Ishikawa (cell line): ENCODE measurements at regions not wholly inside any gene's neighbourhood (a gene's known extent, or its start where the extent isn't known, plus 50 kb on each side); places are given as distances from the start of the nearest gene placed in this dataset.

ENCODE experiments used
- CEBPB ChIP-seq: IDR thresholded peaks from 2 replicates; pipeline ENCODE4 v1.6.1; 2012
- CREB1 ChIP-seq: IDR thresholded peaks from 2 replicates; pipeline ENCODE4 v1.6.1; 2012; ENCODE audit warnings: low read depth
- EGR1 ChIP-seq: IDR thresholded peaks from 2 replicates; pipeline ENCODE4 v1.6.1; 2012
- EP300 ChIP-seq: IDR thresholded peaks from 2 replicates; pipeline ENCODE4 v1.6.1; 2012; ENCODE audit warnings: borderline replicate concordance
- FOXM1 ChIP-seq: IDR thresholded peaks from 2 replicates; pipeline ENCODE4 v1.6.1; 2012; ENCODE audit warnings: low read depth, borderline replicate concordance
- NFIC ChIP-seq: IDR thresholded peaks from 2 replicates; pipeline ENCODE4 v1.6.1; 2012
- RAD21 ChIP-seq: IDR thresholded peaks from 2 replicates; pipeline ENCODE4 v1.6.1; 2012; ENCODE audit warnings: low read depth
- TAF1 ChIP-seq: IDR thresholded peaks from 2 replicates; pipeline ENCODE4 v1.6.1; 2012; ENCODE audit warnings: low read depth, mild to moderate bottlenecking
- TCF12 ChIP-seq: IDR thresholded peaks from 2 replicates; pipeline ENCODE4 v1.6.1; 2012; ENCODE audit warnings: low read depth
- TEAD4 ChIP-seq: IDR thresholded peaks from 2 replicates; pipeline ENCODE4 v1.6.1; 2012
- YY1 ChIP-seq: IDR thresholded peaks from 2 replicates; pipeline ENCODE4 v1.6.1; 2012; ENCODE audit warnings: low read depth
- ZBTB7A ChIP-seq: IDR thresholded peaks from 2 replicates; pipeline ENCODE4 v1.6.1; 2012; ENCODE audit warnings: low read depth
- TF ChIP-seq, protein P1 (sequence below): IDR thresholded peaks from 2 replicates; pipeline ENCODE4 v1.6.1; 2012; ENCODE audit warnings: low read depth, mild to moderate bottlenecking
- TF ChIP-seq, protein P2 (sequence below): IDR thresholded peaks from 2 replicates; pipeline ENCODE4 v1.6.1; 2012
- TF ChIP-seq, protein P3 (sequence below): IDR thresholded peaks from 2 replicates; pipeline ENCODE4 v1.6.1; 2012

DNA sequence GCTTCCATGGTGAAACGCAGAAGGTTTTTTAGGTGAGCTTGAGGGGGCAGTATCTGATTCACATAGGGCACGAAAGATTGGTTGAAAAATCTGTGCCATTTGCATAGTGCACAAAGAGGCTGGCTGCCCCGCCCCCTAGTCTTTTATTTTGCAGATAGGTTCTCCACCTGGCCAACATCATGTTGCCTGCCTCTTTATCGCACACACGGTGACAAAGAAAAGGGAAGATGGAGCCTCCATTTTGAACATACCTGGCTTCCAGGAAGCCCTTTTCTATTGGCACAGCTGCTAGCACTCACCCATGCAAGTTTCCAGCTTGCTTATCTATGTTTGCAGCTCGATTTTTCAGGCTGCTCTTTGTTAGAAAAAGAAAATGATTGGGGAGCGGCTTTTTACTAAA lies 316.2 kb upstream of the KLHL1 start:
- no peak for TF ChIP-seq TAF1
- TF ChIP-seq EGR1: no peak
- TF ChIP-seq YY1: no peak
- TF ChIP-seq, protein P1, sequence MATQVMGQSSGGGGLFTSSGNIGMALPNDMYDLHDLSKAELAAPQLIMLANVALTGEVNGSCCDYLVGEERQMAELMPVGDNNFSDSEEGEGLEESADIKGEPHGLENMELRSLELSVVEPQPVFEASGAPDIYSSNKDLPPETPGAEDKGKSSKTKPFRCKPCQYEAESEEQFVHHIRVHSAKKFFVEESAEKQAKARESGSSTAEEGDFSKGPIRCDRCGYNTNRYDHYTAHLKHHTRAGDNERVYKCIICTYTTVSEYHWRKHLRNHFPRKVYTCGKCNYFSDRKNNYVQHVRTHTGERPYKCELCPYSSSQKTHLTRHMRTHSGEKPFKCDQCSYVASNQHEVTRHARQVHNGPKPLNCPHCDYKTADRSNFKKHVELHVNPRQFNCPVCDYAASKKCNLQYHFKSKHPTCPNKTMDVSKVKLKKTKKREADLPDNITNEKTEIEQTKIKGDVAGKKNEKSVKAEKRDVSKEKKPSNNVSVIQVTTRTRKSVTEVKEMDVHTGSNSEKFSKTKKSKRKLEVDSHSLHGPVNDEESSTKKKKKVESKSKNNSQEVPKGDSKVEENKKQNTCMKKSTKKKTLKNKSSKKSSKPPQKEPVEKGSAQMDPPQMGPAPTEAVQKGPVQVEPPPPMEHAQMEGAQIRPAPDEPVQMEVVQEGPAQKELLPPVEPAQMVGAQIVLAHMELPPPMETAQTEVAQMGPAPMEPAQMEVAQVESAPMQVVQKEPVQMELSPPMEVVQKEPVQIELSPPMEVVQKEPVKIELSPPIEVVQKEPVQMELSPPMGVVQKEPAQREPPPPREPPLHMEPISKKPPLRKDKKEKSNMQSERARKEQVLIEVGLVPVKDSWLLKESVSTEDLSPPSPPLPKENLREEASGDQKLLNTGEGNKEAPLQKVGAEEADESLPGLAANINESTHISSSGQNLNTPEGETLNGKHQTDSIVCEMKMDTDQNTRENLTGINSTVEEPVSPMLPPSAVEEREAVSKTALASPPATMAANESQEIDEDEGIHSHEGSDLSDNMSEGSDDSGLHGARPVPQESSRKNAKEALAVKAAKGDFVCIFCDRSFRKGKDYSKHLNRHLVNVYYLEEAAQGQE: no peak
- no peak for TF ChIP-seq EP300
- no peak for TF ChIP-seq ZBTB7A
- no peak for TF ChIP-seq RAD21
- TF ChIP-seq, protein P2, sequence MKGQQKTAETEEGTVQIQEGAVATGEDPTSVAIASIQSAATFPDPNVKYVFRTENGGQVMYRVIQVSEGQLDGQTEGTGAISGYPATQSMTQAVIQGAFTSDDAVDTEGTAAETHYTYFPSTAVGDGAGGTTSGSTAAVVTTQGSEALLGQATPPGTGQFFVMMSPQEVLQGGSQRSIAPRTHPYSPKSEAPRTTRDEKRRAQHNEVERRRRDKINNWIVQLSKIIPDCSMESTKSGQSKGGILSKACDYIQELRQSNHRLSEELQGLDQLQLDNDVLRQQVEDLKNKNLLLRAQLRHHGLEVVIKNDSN: no peak
- TF ChIP-seq TEAD4: no peak

DNA sequence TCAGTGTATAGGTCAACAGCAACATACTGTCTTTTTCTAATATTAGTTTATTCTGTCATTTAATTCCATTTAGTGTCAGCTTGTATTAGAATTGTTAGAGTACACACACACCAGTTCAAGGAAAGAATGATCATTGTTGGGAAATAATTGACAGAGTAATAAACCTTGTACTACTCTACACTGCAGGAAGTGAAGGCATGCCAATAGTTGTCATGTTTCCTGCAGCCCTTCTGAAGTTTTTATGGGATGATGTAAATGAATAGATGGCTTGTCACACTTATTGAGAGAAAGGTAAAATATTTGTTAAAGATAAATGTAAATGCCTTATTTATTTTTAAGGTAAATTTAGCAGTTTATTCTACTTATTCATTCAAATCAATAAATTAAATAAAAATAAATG lies 306.9 kb upstream of the KLHL1 start:
- TF ChIP-seq EGR1: no peak
- no peak for TF ChIP-seq NFIC
- TF ChIP-seq TEAD4: no peak
- TF ChIP-seq TCF12: no peak
- TF ChIP-seq TAF1: no peak
- no peak for TF ChIP-seq RAD21
- TF ChIP-seq EP300: no peak
- no peak for TF ChIP-seq YY1
- no peak for TF ChIP-seq CREB1
- TF ChIP-seq, protein P1: no peak
- TF ChIP-seq, protein P2: no peak
- TF ChIP-seq, protein P3, sequence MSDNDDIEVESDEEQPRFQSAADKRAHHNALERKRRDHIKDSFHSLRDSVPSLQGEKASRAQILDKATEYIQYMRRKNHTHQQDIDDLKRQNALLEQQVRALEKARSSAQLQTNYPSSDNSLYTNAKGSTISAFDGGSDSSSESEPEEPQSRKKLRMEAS: no peak
- no peak for TF ChIP-seq FOXM1

DNA sequence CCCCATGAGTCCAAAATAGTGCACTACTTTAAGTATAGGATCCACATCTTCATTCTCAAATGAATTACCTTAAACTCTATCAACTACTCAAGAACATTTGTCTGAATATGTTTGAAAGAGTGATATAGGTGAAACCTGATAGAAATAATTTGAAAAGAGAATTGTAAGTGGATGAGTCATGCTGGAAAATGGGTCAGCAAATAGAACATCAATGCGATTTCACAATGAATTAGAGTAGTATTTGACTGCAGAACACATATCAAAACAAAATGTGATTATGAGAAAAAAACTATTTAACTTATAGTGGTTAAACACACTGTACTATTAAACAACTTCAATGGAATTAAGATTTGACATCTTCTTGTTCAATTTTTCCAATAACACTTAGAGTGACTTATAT lies 300.6 kb upstream of the KLHL1 start:
- TF ChIP-seq, protein P3: no peak
- TF ChIP-seq CREB1 (no peak), TEAD4 (no peak), ZBTB7A (no peak), YY1 (no peak), RAD21 (no peak), EP300 (no peak), EGR1 (no peak), CEBPB (no peak)
- TF ChIP-seq, protein P2: no peak
- TF ChIP-seq, protein P1: no peak

DNA sequence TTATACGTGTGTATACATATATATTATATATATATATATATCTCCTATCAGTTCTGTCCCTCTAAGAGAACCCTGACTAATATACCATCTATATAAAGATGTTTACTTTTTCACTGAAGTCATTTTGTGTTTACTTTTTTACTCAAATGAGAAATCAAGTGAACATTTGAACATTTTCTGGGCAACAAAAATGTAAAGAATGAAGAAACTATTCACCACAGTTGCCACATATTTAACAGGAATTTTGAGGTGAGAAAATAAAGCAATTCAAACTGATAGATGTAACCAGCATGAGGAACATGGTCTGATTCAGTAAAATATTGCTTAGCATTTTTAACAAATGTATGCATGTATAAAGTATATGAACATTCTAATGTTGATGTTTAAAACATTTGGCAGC lies 299.2 kb upstream of the KLHL1 start:
- TF ChIP-seq EGR1 (no peak), ZBTB7A (no peak), RAD21 (no peak), CEBPB (no peak), TEAD4 (no peak)

DNA sequence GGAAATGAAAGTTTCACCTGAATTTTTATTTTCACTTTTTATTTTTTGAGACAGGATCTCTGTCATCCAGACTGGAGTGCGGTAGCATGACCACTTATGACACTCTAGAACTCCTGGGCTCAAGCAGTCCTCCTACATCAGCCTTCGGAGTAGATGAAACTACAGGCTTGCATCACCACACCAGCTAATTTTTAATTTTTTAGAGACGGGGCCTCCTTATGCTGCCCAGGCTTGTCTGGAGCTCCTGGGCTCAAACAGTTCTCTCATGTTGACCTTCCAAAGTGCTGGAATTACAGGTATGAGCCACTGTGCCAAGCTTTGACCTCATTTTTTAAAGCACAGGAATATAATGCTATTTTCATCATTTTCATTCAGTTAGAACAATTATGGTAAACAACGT lies 297.0 kb upstream of the KLHL1 start:
- no peak for TF ChIP-seq EP300
- no peak for TF ChIP-seq TEAD4
- TF ChIP-seq EGR1: no peak
- no peak for TF ChIP-seq TCF12
- TF ChIP-seq YY1: no peak
- TF ChIP-seq ZBTB7A: no peak
- no peak for TF ChIP-seq TAF1
- TF ChIP-seq FOXM1: no peak
- no peak for TF ChIP-seq CEBPB
- TF ChIP-seq CREB1: no peak
- TF ChIP-seq NFIC: no peak
- TF ChIP-seq, protein P2: no peak
- TF ChIP-seq, protein P1: no peak
- TF ChIP-seq RAD21: no peak
- TF ChIP-seq, protein P3: no peak
